Stimulated activated CD8-positive, alpha-beta memory T cell treated with anti-CD3 and anti-CD28 coated beads, Interleukin-7, amount 100 ng/mL, for 1 hour (primary cell): ENCODE measurements at regions not wholly inside any gene's neighbourhood (a gene's known extent, or its start where the extent isn't known, plus 50 kb on each side); places are given as distances from the start of the nearest gene placed in this dataset.

ENCODE experiments used
- DNase-seq, 2 donors: peaks; one replicate each; pipeline ENCODE4 v3.0.0-alpha.2; 2020; ENCODE audit warnings: low read depth in 2 of 2

DNA sequence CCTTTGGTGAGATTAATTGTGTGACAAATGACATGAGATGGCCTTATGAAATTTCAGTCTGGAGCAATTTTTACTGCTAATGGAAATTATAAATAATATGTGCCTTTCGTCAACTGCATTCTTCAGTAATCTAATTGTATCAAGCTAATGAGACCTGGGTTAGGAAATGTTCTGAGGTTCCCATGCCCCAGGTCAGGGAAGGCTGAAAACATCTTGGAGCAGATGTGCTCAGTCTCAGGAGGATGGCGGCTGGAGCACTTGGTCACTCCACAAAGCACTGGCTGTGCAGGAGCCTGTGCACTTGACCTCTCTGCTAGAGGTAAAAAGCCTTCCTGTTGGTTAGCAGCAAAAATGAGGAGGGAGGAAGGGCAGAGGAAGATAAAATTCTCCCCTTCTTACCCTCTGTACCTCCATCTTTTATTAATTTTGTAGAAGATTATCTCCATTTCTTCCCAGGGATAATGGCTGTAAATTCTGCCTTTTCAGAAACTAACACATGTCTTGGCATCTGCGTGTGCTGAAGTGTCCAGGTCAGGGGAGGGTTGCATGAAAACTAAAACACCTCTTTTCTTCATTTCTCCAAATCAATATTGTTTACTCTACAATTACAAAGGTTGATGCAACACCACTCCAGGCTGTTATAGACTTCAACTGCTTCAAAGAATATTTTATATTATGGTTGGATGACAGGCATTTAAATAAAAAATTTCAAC lies 1606.4 kb upstream of the ACVR2A start:
- no peak for DNase-seq

DNA sequence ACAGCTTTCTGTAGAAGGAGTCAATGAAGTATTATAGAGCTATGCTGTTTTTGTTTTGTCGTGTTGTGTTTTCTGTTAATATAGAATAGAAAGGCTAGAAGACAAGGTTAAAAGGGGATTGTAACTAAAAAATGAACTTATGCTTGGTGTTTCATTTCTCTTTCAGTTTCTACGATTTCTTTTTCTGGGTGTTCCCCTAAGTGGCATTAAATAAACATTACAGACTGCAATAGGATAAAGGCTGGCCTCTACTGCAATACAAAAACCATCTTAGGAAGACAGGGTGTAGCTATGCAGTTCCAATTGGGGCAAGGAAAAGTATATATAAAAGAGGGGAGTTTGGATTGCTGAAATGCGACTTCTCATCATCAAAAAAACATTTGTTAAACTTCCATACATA lies 1609.7 kb upstream of the ACVR2A start:
- no peak for DNase-seq

DNA sequence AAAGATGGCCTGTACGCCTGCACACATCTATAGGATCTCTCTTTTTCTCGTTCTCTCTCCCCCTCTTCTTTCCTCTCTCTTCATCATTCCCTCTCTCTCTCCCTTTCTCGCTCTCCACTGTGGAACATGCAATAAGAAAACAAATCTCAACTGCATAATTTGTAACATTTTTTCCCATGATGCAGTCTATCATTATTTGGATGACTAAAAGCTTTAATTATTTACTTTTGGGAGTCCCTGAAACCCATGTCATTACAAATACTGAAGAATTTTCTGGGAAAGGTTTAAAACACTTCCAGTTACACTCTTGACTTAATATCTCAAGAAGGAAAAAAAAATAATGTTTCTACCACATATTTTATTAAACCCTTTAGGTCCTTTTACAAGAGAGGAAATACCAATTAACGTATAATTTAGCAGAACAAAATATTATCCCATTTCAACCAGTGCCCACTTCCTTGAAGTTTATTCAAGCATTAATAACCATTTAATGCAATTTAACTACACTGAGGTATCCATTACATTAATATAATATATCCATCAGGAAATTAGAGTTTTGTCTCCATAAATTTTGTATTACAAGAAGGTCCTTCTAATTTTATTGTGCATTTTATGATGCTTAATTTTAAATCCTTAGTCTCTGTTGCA lies 1615.2 kb upstream of the ACVR2A start:
- DNase-seq: no peak

DNA sequence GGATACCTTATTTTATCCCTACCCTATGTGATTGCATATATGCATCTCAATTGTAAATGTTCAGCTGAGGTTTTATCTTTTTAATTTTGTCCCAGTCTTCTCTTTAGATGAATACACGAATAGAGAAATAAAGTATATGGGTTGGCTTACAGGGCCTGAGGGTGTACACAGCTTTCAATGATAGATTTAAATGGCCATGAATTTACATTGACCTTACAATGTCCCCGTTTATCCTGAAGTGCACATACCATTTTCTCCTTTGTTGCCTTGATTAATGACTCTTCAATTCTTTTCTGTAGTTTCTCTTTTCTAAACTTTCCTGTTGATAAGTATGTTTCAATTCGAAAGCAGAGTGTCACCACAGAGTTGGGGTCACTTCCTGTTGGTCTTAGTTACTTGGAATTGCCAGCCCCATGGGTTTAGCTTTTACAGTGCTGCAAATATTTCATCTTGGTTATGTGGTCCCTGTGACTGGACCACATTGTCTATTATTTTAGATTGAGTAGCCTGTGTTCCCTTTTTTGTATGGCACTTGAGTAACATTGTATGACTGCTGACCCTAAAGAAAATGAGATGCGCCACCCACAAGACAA lies 1616.3 kb upstream of the ACVR2A start:
- DNase-seq: no peak

DNA sequence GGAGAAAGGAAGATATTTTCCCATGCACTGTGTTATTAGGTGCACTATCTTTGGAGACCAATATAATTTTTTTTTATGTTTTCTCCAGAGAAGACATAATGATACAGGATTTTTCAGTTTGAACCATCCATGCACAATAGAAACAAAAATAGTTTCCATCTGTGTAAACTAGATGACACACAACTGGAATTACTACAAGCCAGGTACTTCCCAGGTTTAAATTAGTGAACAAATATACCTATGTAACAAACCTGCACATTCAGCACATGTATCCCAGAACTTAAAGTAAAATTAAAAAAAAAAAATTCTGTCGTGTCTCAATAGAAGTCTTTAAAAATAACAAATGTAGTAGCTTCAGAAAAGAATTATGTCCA lies 1616.8 kb upstream of the ACVR2A start:
- DNase-seq: no peak

DNA sequence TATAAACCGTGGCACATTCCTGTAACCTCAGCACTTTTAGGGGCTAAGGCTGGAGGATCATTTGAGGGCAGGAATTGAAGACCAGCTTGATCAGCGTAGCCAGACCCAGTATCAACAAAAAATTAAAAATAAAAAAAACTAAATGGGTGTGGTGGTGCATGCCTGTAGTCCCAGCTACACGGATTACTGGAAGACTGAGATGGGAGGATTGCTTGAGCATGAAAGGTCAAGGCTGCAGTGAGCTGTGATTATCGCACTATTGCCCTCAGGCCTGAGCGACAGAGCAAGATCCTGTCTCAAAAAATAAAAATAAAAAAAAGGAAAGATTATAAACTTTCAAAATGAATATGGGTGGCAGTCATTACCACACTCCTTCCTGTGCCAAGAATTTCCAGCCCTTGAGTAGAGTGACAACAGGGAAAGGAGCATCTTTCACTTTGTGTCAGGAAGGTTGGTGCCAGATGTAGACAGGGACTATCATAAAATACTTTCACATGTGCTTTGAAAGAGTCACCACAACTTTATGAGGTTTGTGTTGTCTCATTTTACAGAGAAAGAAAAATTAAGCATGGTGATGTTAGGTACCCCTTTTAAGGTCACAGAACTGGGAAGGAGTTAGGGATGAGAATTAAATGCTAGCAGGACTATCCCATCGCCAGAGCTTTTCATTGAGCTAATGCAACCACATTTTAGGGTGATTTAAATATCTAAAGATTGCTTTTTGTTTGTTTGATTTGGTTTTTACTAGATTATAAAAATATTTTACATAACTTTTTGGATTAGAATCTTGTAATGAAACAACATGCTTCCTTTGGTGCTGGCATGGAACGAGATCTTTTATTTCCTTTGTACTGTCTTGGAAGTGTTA lies 1617.4 kb upstream of the ACVR2A start:
- no peak for DNase-seq

DNA sequence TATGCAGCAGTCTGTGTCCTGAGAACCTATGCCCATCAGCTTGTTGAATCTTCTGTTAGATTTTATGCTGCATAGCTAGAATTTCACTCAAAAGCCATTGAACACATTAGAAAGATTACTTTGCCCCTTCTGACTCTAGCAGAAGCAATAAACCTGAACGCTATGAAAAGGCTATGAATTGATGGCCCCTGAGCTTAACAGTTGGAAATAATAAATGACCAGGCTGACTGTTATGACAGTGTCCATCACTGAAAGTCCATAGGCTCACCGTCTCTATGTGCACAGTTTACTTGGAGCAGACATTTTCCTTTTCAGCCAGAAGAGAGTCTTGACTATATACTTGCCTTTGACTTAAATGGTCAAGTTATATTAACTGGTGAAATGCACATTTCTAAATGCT lies 1618.8 kb upstream of the ACVR2A start:
- DNase-seq: no peak

DNA sequence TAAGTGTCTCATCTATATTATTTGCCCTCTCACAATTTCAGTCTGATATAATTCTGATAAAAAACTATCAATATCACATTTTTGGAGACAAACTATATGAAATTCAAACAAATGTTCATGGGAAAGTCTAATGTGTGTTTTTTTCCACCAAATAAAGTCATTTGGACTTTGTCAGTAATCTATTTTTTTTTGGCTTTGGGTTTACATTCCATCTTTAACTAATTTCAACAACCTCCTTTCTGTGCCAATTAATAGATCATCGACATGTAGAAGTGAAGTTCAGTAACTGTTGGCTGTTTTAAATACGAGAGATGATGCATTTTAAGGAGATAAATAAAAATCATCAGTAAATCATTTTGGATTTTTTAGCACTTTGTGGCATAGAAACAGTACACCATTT lies 1623.0 kb upstream of the ACVR2A start:
- no peak for DNase-seq

DNA sequence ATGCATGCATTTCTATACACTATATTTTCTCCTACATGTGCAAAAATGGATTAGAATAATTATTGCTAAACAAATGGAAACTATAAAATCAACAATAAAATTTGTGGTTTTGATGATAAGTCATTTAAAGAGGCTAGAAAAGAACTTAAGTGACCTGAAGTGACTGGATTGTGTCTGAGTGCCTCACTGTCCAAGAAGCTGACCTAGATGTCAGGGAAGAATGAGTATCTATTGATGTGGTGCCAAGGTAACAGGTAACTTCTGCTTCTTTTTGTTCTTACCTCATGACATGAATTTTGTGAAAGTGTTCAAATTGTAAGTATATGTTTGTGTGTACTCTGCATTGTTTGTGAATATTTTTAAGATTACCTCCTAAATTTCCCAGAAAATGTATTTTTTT lies 1623.9 kb upstream of the ACVR2A start:
- DNase-seq: no peak

DNA sequence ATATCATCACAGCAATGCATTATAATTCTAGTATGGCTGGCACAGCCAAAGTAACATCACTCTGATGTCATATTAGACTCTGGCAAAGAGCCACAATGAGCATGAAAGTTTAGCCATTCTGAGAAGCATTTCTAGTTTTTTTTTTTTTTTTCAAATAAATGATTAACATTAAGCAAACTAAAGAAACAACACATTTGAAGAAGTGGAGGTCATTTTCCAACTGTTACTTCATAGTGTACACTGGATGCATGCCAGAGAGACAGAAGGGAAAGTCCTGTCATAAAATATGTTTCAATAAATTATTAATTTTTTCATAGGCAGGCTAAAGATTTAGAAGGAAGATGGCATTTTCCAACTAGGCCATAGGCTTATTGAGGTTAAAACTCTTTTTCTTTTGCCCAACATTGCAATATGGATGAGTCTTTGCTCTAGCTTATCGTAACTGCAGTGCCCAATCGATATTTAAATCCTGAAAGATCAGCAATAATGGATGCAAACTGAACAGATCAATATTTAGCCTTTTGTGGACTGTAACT lies 1630.4 kb upstream of the ACVR2A start:
- DNase-seq: no peak

DNA sequence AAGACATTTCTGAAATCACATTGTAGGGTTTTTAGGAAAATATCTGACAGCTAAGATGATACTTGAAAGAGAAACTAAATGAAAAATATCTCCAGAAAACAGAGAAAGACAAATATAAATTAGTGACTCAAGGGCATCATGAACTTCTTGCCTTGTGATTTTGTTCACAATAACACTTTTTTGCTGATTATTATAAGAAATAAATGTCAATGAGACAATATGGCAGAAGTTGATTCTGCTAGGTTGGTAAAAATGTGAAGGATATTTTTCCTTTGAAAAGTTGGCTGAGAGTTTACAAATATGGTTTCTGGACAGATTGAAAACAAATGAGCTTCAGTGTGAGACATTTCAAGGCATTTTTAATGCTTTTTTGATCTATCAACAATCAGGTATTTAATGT lies 1631.2 kb upstream of the ACVR2A start:
- DNase-seq: no peak

DNA sequence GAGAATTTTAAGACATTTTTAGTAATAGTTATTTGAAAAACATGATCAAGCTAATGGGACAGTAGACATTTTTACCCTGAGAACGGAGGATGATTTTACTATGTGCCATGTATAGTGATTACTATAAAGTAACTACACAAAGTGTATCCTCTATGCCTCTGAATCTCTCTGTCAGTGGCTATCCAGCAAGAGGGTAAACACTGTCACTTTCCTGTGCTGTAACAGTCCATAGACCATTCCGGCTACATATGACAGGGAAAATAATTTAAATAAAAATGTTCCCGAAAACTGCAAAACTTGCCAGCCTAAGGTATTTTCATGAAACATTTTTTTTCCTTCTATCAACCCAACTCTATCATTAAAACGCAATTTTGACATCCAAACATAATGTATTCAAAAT lies 1632.2 kb upstream of the ACVR2A start:
- no peak for DNase-seq

DNA sequence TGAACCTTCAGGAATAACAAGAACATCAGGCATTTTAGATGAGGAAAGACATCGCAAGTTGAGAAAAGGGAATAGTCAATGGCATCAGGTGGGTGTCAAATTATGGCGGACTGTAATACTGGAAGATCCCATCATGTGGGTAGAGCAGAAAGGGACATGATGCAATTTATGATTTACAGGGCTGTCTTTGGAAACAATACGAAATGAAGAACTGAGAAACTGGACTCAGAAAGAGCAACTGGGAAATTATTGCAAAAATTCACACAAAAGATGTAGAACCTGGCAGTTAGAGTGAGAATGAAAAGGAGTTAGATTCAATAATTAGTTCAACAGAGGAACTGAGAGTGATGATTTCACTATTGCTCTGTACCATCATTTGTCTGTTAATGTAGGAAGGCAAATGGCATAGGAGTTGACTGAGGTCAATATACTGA lies 1635.0 kb upstream of the ACVR2A start:
- no peak for DNase-seq

DNA sequence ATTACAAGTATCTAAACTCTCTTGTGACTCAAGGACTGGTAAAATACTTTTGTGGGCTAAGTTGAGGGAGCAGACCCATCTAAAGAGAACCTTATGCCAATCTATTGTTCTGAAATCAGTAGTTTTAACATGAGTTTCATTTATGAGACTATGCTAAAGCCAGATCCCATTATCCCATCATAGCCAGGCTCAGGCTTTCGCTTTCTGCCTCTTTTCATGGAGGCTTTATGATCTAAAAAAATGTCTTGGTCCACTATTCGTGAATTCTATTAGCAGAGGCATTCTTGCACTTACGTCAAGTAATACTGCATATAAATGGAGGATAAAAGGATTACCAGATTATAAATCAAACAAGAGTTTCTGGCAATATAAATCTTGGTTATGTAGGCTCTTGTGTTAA lies 1636.9 kb upstream of the ACVR2A start:
- DNase-seq: no peak

DNA sequence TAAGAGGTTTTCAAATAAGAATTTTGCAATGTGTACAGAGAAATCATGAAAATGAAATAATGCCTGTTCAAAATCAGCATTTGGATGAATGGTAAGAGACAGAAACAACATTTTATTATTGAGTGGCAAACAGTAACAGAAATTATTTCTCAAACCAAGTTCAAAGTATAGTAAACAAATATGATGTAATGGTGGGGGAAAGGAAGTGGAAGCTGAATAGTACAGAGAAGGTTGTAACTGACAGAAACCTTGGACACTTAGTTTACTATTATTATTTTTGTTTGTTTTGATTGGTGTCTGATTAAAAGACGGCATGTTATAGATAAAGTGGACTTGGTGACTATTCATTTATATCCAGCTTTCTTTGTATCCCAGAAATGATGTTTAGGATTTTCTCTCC lies 1637.4 kb upstream of the ACVR2A start:
- no peak for DNase-seq

DNA sequence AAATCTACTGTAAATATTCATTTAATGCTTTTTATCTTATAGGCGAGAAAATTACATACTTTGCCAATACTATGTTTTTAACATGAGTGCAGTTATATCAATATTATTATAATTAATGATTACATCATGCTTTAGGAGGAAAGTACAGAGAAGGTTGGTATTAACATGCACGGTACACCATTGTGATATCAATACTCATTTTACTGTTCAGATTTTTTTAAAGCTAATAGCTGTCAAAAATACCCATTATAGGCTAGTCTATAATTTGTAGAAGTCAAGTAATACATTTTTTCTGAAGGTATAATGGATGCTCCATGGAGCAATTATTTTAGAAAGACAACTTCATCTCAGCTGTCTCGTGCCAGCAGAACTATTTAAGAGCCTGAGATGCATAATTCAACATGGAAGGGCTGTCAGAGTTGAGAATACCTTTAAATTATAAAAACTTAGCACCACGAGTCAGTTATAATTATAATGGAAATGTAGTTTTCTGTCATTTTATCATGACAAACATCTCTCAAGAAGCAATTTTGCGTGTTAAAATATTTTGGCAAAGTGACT lies 1641.7 kb upstream of the ACVR2A start:
- DNase-seq: no peak

DNA sequence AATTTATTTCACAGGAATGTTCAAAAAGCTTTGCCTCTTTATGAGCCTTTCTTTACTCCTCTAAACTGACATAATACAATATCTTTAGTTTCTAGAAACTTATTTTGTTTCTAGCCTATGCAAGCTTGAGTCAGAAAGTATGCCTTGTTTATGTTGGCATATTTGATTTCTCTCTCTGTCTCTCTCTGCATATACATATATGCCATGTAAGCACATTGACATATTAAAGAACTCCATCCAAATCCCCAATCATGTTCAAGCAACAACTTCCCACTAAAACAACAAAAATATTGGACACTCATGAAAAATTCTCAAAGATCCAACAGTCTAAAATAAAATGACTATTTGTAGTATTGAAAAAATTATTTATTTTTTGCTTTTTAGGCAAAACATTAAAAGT lies 1651.2 kb upstream of the ACVR2A start:
- no peak for DNase-seq

DNA sequence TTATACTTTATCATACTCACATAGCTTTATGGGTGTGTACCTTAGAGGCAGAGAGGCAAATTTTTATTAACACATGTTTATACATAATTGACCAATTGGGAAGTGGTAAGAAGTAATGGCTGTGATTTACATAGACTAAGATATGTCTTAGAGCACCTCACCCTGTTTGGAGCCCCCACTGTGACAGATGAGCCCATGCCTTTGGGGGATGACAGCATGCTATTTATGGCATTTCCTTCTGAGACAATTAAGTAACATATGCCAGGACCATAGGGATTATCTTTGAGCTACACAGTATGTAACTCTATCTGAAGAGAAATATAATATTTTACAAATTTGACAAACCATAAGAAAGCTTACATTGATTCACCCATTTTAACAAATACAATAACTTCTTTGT lies 1655.3 kb upstream of the ACVR2A start:
- DNase-seq: no peak

DNA sequence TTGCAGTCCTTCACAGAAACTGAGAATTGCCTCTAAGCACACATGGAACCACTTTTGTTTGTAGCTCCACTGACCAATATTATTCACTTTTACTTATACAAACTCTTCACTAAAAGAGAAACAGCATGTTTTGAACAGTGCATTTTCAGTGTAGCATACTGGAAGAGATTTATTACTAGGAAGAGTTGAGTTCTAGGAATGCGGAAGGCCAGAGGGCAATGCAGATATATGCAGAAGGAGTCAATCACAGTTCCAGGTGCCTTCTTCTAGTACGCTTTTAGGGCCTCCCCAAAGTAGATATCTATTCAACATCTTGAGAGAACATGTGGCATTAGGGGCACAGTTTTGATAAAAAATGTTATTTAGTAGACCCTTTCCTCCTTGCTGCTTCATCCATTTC lies 1654.0 kb upstream of the ZEB2 start:
- DNase-seq: no peak

DNA sequence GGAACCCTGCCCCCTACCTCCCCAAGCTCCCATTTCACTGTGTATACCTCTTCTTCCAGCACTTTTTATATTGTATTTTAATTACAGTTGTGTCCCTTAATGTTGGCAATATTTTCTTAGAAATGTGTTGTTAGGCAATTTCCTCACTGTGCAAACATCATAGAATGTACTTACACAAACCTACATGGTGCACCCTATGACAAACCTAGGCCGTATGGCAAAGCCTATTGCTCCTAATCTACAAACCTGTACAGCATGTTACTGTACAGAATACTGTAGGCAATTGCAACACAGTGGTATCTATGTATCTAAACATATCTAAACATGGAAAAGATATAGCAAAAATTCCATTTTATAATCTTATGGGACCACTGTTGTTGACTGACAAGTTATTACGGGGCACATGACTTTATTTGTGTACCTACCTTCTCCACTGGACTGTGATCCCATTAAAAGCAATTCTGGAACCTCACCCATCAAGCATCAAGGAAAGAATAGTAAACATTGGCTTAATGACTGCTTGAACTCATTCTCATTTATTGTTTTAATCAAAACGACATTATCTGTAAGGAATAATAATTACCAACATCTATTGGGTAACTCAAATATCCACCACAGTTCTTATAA lies 1641.5 kb upstream of the ZEB2 start:
- DNase-seq: no peak

DNA sequence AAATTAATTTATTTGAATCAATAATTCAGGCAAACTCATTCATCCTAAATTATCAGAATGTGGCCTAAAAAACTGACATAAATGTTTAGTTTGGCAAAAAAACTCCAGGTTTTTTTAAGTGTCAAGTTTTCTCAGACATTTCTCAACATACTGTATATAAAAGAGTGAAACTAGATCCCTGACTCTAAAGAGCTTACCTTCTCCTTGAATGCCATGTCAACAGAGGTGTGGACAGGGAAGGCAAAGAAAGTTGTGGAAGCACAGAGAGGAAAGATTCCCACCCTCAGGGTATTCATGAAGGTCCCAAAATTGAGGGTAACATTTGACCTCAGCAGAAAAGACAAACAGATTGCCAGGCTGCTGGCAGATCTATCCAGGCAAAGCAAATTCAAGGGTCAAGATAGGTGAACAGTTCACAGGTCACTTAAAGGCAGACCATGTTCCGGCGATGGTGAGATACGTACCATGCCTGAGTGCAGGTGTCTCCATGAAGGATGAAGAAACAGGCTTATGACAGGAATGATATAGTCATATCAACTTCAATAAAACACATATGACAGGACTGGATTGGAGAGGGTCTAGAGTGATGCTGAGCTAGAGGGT lies 1638.3 kb upstream of the ZEB2 start:
- DNase-seq: no peak
